Hepatocyte (in vitro differentiated cells): ENCODE measurements at regions not wholly inside any gene's neighbourhood (a gene's known extent, or its start where the extent isn't known, plus 50 kb on each side); places are given as distances from the start of the nearest gene placed in this dataset.

Source experiments
- EZH2 ChIP-seq: fragments of 200-600 bp; sonication (generic); IDR thresholded peaks from 2 replicates; pipeline ENCODE4 v1.6.1; 2016; ENCODE audit warnings: antibody characterized with exemption, mild to moderate bottlenecking, borderline replicate concordance
- EZH2phosphoT487 ChIP-seq: fragments of 200-600 bp; sonication (generic); IDR thresholded peaks from one replicate; pipeline ENCODE4 v1.6.1; 2018; ENCODE audit warnings: antibody characterized with exemption, mild to moderate bottlenecking, low read depth, moderate library complexity; ENCODE audit not compliant: unreplicated experiment, severe bottlenecking
- TF ChIP-seq, protein P1 (sequence below): fragments of 200-600 bp; sonication (generic); IDR thresholded peaks from 2 replicates; pipeline ENCODE4 v1.5.1; 2016; ENCODE audit warnings: antibody characterized with exemption, mild to moderate bottlenecking; ENCODE audit not compliant: poor library complexity

DNA sequence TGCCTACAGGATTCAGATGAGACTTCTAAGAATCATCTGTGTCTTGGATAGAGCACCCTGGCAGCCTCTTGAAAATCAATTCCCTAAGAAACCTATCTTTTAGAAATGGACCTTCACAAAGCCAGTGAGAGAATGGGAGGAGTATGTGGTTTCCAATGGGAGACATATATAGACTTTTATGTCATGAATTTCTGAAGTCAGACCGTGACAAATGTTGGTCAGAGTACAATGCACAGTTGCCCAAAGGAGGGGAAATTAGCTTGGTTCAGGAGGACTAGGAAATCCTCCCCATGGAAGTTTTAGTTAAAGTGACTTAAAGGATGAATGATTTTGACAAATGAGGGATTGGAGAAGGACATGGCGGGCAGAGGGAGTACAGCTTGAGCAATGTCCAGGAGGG, 194.4 kb downstream of the DAD1 start:
- TF ChIP-seq EZH2: no peak
- TF ChIP-seq, protein P1, sequence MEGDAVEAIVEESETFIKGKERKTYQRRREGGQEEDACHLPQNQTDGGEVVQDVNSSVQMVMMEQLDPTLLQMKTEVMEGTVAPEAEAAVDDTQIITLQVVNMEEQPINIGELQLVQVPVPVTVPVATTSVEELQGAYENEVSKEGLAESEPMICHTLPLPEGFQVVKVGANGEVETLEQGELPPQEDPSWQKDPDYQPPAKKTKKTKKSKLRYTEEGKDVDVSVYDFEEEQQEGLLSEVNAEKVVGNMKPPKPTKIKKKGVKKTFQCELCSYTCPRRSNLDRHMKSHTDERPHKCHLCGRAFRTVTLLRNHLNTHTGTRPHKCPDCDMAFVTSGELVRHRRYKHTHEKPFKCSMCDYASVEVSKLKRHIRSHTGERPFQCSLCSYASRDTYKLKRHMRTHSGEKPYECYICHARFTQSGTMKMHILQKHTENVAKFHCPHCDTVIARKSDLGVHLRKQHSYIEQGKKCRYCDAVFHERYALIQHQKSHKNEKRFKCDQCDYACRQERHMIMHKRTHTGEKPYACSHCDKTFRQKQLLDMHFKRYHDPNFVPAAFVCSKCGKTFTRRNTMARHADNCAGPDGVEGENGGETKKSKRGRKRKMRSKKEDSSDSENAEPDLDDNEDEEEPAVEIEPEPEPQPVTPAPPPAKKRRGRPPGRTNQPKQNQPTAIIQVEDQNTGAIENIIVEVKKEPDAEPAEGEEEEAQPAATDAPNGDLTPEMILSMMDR: no peak
- no peak for TF ChIP-seq EZH2phosphoT487
